Neuronal stem cell (in vitro differentiated cells): ENCODE measurements at regions not wholly inside any gene's neighbourhood (a gene's known extent, or its start where the extent isn't known, plus 50 kb on each side); places are given as distances from the start of the nearest gene placed in this dataset.

ENCODE experiments used
- DNase-seq: peaks from one replicate; pipeline ENCODE4 v3.0.0-alpha.2; 2013; ENCODE audit warnings: low spot score
- H2AFZ ChIP-seq: one replicate; pipeline ENCODE4 v1.6.1; 2013; ENCODE audit warnings: mild to moderate bottlenecking, low read length, inconsistent platforms
- H2AK5ac ChIP-seq: 2 replicates; pipeline ENCODE4 v1.6.1; 2013; ENCODE audit warnings: low read depth, mild to moderate bottlenecking, inconsistent platforms, low read length, moderate library complexity, mixed read lengths
- H2BK120ac ChIP-seq: 2 replicates; pipeline ENCODE4 v1.6.1; 2013; ENCODE audit warnings: low read depth, mild to moderate bottlenecking, inconsistent platforms, low read length, moderate library complexity, mixed read lengths
- H2BK12ac ChIP-seq: one replicate; pipeline ENCODE4 v1.6.1; 2013; ENCODE audit warnings: low read length, inconsistent platforms
- H2BK15ac ChIP-seq: 2 replicates; pipeline ENCODE4 v1.6.1; 2013; ENCODE audit warnings: mild to moderate bottlenecking, low read length, inconsistent platforms, mixed read lengths
- H2BK5ac ChIP-seq: one replicate; pipeline ENCODE4 v1.6.1; 2013; ENCODE audit warnings: inconsistent platforms, mild to moderate bottlenecking, low read length, moderate library complexity
- H3K14ac ChIP-seq: one replicate; pipeline ENCODE4 v1.6.1; 2013; ENCODE audit warnings: low read length, inconsistent platforms
- H3K18ac ChIP-seq: 2 replicates; pipeline ENCODE4 v1.6.1; 2013; ENCODE audit warnings: low read length, inconsistent platforms
- H3K23ac ChIP-seq: 2 replicates; pipeline ENCODE4 v1.6.1; 2013; ENCODE audit warnings: low read depth, mild to moderate bottlenecking, mixed read lengths, low read length, inconsistent platforms; ENCODE audit not compliant: poor library complexity
- H3K27ac ChIP-seq: replicated peaks from 3 replicates; pipeline ENCODE4 v1.5.1; 2013; ENCODE audit warnings: low read length, inconsistent platforms
- H3K27me3 ChIP-seq, 3 experiments: 2 replicates each; pipeline ENCODE4 v1.6.1; 2013; ENCODE audit warnings: low read length in 3 of 3, mild to moderate bottlenecking in 2 of 3, inconsistent platforms in 1 of 3, low read depth in 1 of 3, mixed read lengths in 1 of 3, moderate library complexity in 1 of 3; ENCODE audit not compliant: control insufficient read depth in 3 of 3, insufficient read depth in 3 of 3
- H3K36me3 ChIP-seq, 2 donors: replicated peaks in 1 of 2; 2 replicates each; pipeline ENCODE4 v1.6.1; 2013; ENCODE audit warnings: low read length in 2 of 2; ENCODE audit not compliant: control insufficient read depth in 2 of 2, insufficient read depth in 2 of 2
- H3K4ac ChIP-seq: 2 replicates; pipeline ENCODE4 v1.6.1; 2013; ENCODE audit warnings: inconsistent platforms, mild to moderate bottlenecking, low read length, moderate library complexity
- H3K4me1 ChIP-seq, 2 donors: 1 replicate in 1 of 2; 2 replicates in 1 of 2; pipeline ENCODE4 v1.6.1; 2013; ENCODE audit warnings: low read length in 2 of 2, low read depth in 1 of 2; ENCODE audit not compliant: control insufficient read depth in 2 of 2, insufficient read depth in 1 of 2
- H3K4me2 ChIP-seq: one replicate; pipeline ENCODE4 v1.6.1; 2013; ENCODE audit warnings: mild to moderate bottlenecking, low read length, inconsistent platforms; ENCODE audit not compliant: insufficient read depth, poor library complexity, severe bottlenecking
- H3K4me3 ChIP-seq, 2 donors: 2 replicates each; pipeline ENCODE4 v1.5.1; 2013; ENCODE audit warnings: low read length in 2 of 2, mild to moderate bottlenecking in 2 of 2, inconsistent platforms in 1 of 2, moderate library complexity in 1 of 2
- H3K79me1 ChIP-seq: one replicate; pipeline ENCODE4 v1.6.1; 2013; ENCODE audit warnings: low read depth, mild to moderate bottlenecking, inconsistent platforms, low read length, moderate library complexity
- H3K9ac ChIP-seq: one replicate; pipeline ENCODE4 v1.6.1; 2013; ENCODE audit warnings: mild to moderate bottlenecking, low read depth, low read length, inconsistent platforms; ENCODE audit not compliant: poor library complexity
- H3K9me3 ChIP-seq, 2 donors: replicated peaks in 1 of 2; 2 replicates each; pipeline versions ENCODE3 to v1.6.1; 2013; ENCODE audit warnings: low read length in 2 of 2, mild to moderate bottlenecking in 2 of 2, inconsistent platforms in 1 of 2, low read depth in 1 of 2, mixed read lengths in 1 of 2, moderate library complexity in 1 of 2; ENCODE audit not compliant: control insufficient read depth in 2 of 2, insufficient read depth in 1 of 2
- H4K8ac ChIP-seq: one replicate; pipeline ENCODE4 v1.6.1; 2013; ENCODE audit warnings: low read depth, mild to moderate bottlenecking, inconsistent platforms, low read length, moderate library complexity
- H4K91ac ChIP-seq: one replicate; pipeline ENCODE4 v1.6.1; 2013; ENCODE audit warnings: low read length, low read depth, mild to moderate bottlenecking, inconsistent platforms; ENCODE audit not compliant: poor library complexity
- WGBS, 2 donors: extraction: QIAGEN DNeasy Blood & Tissue Kit; methylation state at CpG; one replicate each; pipeline ENCODE4 v1.1.7; 2013; ENCODE audit warnings: missing lambda C conversion rate in 2 of 2, mixed read lengths in 1 of 2; ENCODE audit not compliant: insufficient read length in 2 of 2, insufficient replicate concordance in 1 of 2; ENCODE audit errors: extremely low coverage in 2 of 2; 5-methylcytosine and 5-hydroxymethylcytosine counted together

DNA sequence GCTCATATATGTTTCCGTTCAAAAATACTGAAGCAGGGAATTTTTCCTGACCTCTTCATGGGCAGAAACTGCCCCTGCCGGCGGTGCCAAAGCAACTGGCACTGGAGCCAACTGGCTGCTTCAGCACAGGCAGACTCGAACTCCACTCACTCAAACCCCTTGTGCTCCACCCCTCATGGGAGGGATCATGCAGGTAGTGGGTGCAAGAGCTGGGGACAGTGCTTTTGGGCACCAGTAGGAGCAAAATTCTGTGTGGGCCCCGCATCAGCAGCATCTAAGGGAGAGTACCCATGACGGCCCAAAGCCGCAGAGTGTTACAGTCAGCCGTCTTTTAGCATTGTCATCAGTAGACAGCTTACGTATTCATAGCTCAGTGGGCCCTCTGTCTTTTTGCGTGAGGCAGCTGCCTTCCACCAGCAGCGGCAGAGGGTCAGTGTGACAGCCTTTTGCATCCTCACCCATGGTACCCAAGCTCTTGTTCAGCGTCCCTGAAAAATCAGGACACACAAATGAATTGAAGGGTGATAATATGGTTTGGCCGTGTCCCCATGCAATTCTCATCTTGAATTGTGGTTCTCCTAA lies 393.8 kb downstream of the SLITRK6 start:
- no peak overlapping the region for H3K4me2 ChIP-seq
- no peak overlapping the region for H2AK5ac ChIP-seq
- no peak overlapping the region for H2BK15ac ChIP-seq
- no peaks in the 10 kb centered on the region for H3K79me1 ChIP-seq
- H3K27ac ChIP-seq, result no peak overlapping the region
- no peak overlapping the region for H2BK120ac ChIP-seq
- no peaks in the 10 kb centered on the region for H3K27me3 ChIP-seq
- no peak overlapping the region for H4K8ac ChIP-seq
- H4K91ac ChIP-seq, result no peak overlapping the region
- no peak overlapping the region for H3K4ac ChIP-seq
- DNase-seq, result no peak
- no peaks in the 10 kb centered on the region for H3K9me3 ChIP-seq
- H3K14ac ChIP-seq, result no peak overlapping the region
- WGBS, 2 donors, result no CpG with 5 or more reads among the region's 13 CpGs
- no peak overlapping the region for H2BK5ac ChIP-seq
- H3K9ac ChIP-seq, result no peak overlapping the region
- H2BK12ac ChIP-seq, result no peak overlapping the region
- no peak overlapping the region for H3K23ac ChIP-seq
- no peak overlapping the region for H2AFZ ChIP-seq
- H3K36me3 ChIP-seq, result no peaks in the 10 kb centered on the region
- H3K18ac ChIP-seq, result peak overlapping the region; percentile 13
- H3K4me3 ChIP-seq, result peak overlapping the region in 1 of 2 donors; percentile 33
- H3K4me1 ChIP-seq, result no peaks in the 10 kb centered on the region

- Histone ChIP-seq H3K4me3 (no peak overlapping the region), H3K9me3 (no peaks in the 10 kb centered on the region), H3K36me3 (no peaks in the 10 kb centered on the region), H2BK12ac (no peak overlapping the region), H3K18ac (no peak overlapping the region), H3K79me1 (no peaks in the 10 kb centered on the region), H3K27ac (no peak overlapping the region), H3K4me2 (no peak overlapping the region), H4K91ac (no peak overlapping the region), H3K4ac (no peak overlapping the region), H3K27me3 (no peaks in the 10 kb centered on the region), H2AFZ (no peak overlapping the region), H3K9ac (no peak overlapping the region), H2BK15ac (no peak overlapping the region), H2BK120ac (no peak overlapping the region), H3K4me1 (no peaks in the 10 kb centered on the region), H2BK5ac (no peak overlapping the region), H3K14ac (no peak overlapping the region), H2AK5ac (no peak overlapping the region), H3K23ac (no peak overlapping the region), H4K8ac (no peak overlapping the region)
- no CpG with 5 or more reads among the region's 3 CpGs for WGBS, 2 donors
- DNase-seq, result peak; percentile 5
Observed at GRCh38 chr13:85386424-85386823, 412.8 kb downstream of the SLITRK6 start.

- H3K4me1 ChIP-seq, result no peaks in the 10 kb centered on the region
- no peak overlapping the region for H4K91ac ChIP-seq
- DNase-seq, result no peak
- no CpG with 5 or more reads among the region's 1 CpG for WGBS, 2 donors
- no peak overlapping the region for H2BK5ac ChIP-seq
- no peaks in the 10 kb centered on the region for H3K79me1 ChIP-seq
- H3K9ac ChIP-seq, result no peak overlapping the region
- no peak overlapping the region for H4K8ac ChIP-seq
- no peaks in the 10 kb centered on the region for H3K9me3 ChIP-seq
- no peak overlapping the region for H3K4me2 ChIP-seq
- H2BK15ac ChIP-seq, result no peak overlapping the region
- H3K36me3 ChIP-seq, result no peaks in the 10 kb centered on the region
- H3K23ac ChIP-seq, result no peak overlapping the region
- H3K27ac ChIP-seq, result no peak overlapping the region
- H2BK120ac ChIP-seq, result no peak overlapping the region
- H3K14ac ChIP-seq, result no peak overlapping the region
- no peak overlapping the region for H2AFZ ChIP-seq
- H3K4ac ChIP-seq, result no peak overlapping the region
- no peak overlapping the region for H3K4me3 ChIP-seq
- no peak overlapping the region for H2BK12ac ChIP-seq
- H3K18ac ChIP-seq, result no peak overlapping the region
- H2AK5ac ChIP-seq, result no peak overlapping the region
- H3K27me3 ChIP-seq, result no peaks in the 10 kb centered on the region
Observed at GRCh38 chr13:85383291-85383690, 415.9 kb downstream of the SLITRK6 start.

DNA sequence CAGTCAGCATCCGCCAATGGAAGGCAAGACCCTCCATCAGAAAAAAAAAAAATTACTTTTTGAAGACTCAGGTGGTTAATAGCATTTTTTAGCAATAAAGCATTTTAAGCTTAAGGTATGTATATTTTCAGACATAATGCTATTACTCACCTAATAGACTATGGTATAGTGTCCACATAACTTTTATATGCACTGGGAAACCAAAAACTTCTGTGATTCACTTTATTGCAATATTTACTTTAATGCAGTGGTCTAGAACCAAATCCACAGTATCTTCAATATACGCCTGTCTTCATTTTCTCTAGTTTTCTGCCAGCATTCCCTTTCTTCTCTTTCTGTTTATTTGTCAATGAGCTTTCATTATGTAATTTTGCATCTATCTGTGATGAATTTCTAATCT lies 418.1 kb downstream of the SLITRK6 start:
- Histone ChIP-seq H2AK5ac (no peak overlapping the region), H3K9me3 (no peaks in the 10 kb centered on the region), H3K4ac (no peak overlapping the region), H3K27me3 (no peaks in the 10 kb centered on the region), H2BK12ac (no peak overlapping the region), H3K4me1 (no peaks in the 10 kb centered on the region), H3K9ac (no peak overlapping the region), H2BK15ac (no peak overlapping the region), H3K27ac (no peak overlapping the region), H3K23ac (no peak overlapping the region), H3K18ac (no peak overlapping the region), H3K36me3 (no peaks in the 10 kb centered on the region), H2AFZ (no peak overlapping the region), H4K91ac (no peak overlapping the region), H3K79me1 (no peaks in the 10 kb centered on the region), H3K4me2 (no peak overlapping the region), H3K14ac (no peak overlapping the region), H2BK120ac (no peak overlapping the region), H2BK5ac (no peak overlapping the region), H4K8ac (no peak overlapping the region), H3K4me3 (no peak overlapping the region)
- DNase-seq, result no peak
- no CpG with 5 or more reads among the region's 2 CpGs for WGBS, 2 donors
